Activated CD4-positive, alpha-beta T cell treated with anti-CD3 and anti-CD28 coated beads, Interleukin-2, amount 10 ng/mL, durations not matched to agents 7 days and 5 days (primary cell): ENCODE measurements at regions not wholly inside any gene's neighbourhood (a gene's known extent, or its start where the extent isn't known, plus 50 kb on each side); places are given as distances from the start of the nearest gene placed in this dataset.

Experiments used
- CTCF ChIA-PET: fragments of 350-600 bp; sonication (Branson Sonifier 250); formaldehyde crosslinking; loops from one replicate; lab custom pipeline; 2021; ENCODE audit warnings: antibody characterized with exemption; lab: Charles Lee
- POLR2A ChIA-PET: fragments of 350-600 bp; sonication (Branson Sonifier 250); formaldehyde crosslinking; loops from one replicate; lab custom pipeline; 2021; ENCODE audit warnings: antibody characterized with exemption; lab: Charles Lee
- DNase-seq: peaks from one replicate; pipeline ENCODE4 v3.0.0-alpha.2; 2020
- H3K27ac Mint-ChIP-seq: one replicate; pipeline ENCODE4 v1.8.0; 2021; ENCODE audit warnings: mild to moderate bottlenecking, moderate library complexity, mixed read lengths
- H3K27me3 Mint-ChIP-seq: one replicate; pipeline ENCODE4 v1.8.0; 2021; ENCODE audit warnings: mixed read lengths
- H3K36me3 Mint-ChIP-seq: one replicate; pipeline ENCODE4 v1.8.0; 2021; ENCODE audit warnings: low read depth, mixed read lengths
- H3K4me1 Mint-ChIP-seq: one replicate; pipeline ENCODE4 v1.8.0; 2021; ENCODE audit warnings: mixed read lengths
- H3K4me3 Mint-ChIP-seq: one replicate; pipeline ENCODE4 v1.8.0; 2021; ENCODE audit warnings: mild to moderate bottlenecking, moderate library complexity, mixed read lengths
- H3K9me3 Mint-ChIP-seq: one replicate; pipeline ENCODE4 v1.8.0; 2021; ENCODE audit warnings: mixed read lengths

- no peaks in the 10 kb centered on the region for H3K36me3 Mint-ChIP-seq
- ChIA-PET CTCF (no interaction called here), POLR2A (no interaction called here)
- H3K4me1 Mint-ChIP-seq: no peaks in the 10 kb centered on the region
- DNase-seq: no peak
- H3K4me3 Mint-ChIP-seq: no peak overlapping the region
- H3K27me3 Mint-ChIP-seq: no peaks in the 10 kb centered on the region
- no peak overlapping the region for H3K27ac Mint-ChIP-seq
- H3K9me3 Mint-ChIP-seq: no peaks in the 10 kb centered on the region
Observed at GRCh38 chr2:59005836-59006615, 764.9 kb upstream of the FANCL start.

GRCh38 chr2:59004621-59005020, 763.5 kb upstream of the FANCL start:
- no peaks in the 10 kb centered on the region for H3K4me1 Mint-ChIP-seq
- H3K27me3 Mint-ChIP-seq: no peaks in the 10 kb centered on the region
- H3K9me3 Mint-ChIP-seq: no peaks in the 10 kb centered on the region
- ChIA-PET CTCF (interaction anchor here (0.6 kb wide), 2 partner anchors 1106 to 1274 kb away, joined by 3 read pairs; no protein-coding TSS in a partner anchor), POLR2A (no interaction called here)
- H3K4me3 Mint-ChIP-seq: no peak overlapping the region
- H3K36me3 Mint-ChIP-seq: no peaks in the 10 kb centered on the region
- DNase-seq: no peak
- no peak overlapping the region for H3K27ac Mint-ChIP-seq

DNA sequence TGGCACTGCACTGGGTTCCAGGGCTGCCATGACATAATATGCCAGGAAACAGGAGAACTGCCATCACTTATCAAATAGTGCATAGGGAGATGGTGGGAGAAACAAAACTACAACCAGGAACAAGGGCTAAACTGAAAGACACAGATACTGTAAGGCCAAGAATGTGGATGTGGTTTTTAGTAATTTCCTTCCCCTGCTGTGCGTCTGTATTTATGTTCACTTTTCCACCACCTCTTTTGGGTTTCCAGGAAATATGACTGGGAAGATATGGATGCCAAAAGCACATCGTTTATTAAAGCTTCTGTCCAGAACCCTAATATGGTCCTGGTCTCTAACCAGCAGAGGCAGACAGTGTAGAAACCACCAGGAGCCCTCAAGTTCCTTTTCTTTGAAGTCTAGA, 759.7 kb upstream of the FANCL start:
- H3K4me1 Mint-ChIP-seq: no peaks in the 10 kb centered on the region
- no peaks in the 10 kb centered on the region for H3K36me3 Mint-ChIP-seq
- H3K27ac Mint-ChIP-seq: no peak overlapping the region
- H3K9me3 Mint-ChIP-seq: no peaks in the 10 kb centered on the region
- no peaks in the 10 kb centered on the region for H3K27me3 Mint-ChIP-seq
- no peak overlapping the region for H3K4me3 Mint-ChIP-seq
- ChIA-PET CTCF (no interaction called here), POLR2A (no interaction called here)
- no peak for DNase-seq

DNA sequence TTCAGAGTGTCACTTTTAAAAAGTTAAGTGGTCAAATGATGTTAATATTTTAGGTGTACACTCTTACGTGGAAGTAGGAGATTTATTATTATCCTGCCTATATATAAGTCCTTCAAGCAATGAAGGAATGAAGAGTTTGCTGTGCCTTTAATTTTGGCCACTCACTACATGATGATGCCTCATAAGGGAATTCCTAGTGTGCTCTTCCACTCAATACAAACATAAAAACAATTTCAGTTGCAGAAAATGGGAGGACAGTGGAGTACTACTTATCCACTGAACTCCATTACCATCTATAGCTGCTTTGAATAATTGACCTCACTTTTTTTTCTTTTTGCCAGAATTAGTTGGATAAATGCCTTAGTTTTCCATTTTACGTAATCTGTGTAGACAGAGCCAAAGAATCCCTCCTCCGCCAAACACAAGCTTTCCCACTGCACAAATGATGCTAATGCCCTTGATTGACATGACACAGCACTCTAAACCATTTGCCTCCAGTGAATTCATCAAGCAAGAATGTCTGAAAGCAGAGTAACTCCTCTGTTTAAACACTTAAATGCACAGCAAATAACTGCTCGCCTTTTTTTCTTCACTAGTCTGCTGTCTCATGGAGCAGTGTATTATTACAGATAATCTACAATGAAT, 751.1 kb upstream of the FANCL start:
- no peaks in the 10 kb centered on the region for H3K9me3 Mint-ChIP-seq

GRCh38 chr2:58991357-58991756, 750.2 kb upstream of the FANCL start:
- Mint-ChIP-seq H3K4me1 (no peaks in the 10 kb centered on the region), H3K27ac (no peak overlapping the region), H3K36me3 (no peaks in the 10 kb centered on the region), H3K27me3 (peaks cover 4% of the 10 kb centered on the region), H3K4me3 (no peak overlapping the region), H3K9me3 (no peaks in the 10 kb centered on the region)
- no peak for DNase-seq
- ChIA-PET POLR2A (no interaction called here), CTCF (no interaction called here)

More for the DNA sequence above, 751.1 kb upstream of the FANCL start:
- no peak overlapping the region for H3K4me3 Mint-ChIP-seq
- H3K36me3 Mint-ChIP-seq: no peaks in the 10 kb centered on the region
- H3K4me1 Mint-ChIP-seq: no peaks in the 10 kb centered on the region
- H3K27ac Mint-ChIP-seq: no peak overlapping the region
- peaks cover 4% of the 10 kb centered on the region for H3K27me3 Mint-ChIP-seq
- POLR2A ChIA-PET: no interaction called here
- no peak for DNase-seq
- CTCF ChIA-PET: no interaction called here

DNA sequence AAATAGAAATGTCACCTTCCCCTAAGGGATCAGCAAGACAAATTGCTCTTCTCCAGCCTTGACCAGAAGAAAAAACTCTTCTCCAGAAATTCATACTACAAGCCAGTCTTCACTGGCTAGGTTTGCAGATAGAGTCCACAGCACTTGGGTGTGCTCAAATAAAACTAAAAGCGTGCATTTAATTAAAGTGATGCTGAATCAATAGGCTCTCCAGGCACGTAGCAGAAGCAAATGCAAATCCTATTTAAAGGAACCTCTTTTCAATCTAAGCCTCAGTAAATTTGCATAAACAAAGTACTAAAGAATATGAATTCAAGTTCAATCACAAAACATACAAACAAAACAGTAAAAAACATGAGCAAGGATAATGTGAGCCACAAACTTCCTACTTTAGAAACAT, 744.4 kb upstream of the FANCL start:
- Mint-ChIP-seq H3K27ac (no peak overlapping the region), H3K36me3 (no peaks in the 10 kb centered on the region), H3K9me3 (no peaks in the 10 kb centered on the region), H3K4me1 (no peaks in the 10 kb centered on the region), H3K4me3 (no peak overlapping the region), H3K27me3 (peaks cover 6% of the 10 kb centered on the region)
- no peak for DNase-seq
- ChIA-PET CTCF (no interaction called here), POLR2A (no interaction called here)

DNA sequence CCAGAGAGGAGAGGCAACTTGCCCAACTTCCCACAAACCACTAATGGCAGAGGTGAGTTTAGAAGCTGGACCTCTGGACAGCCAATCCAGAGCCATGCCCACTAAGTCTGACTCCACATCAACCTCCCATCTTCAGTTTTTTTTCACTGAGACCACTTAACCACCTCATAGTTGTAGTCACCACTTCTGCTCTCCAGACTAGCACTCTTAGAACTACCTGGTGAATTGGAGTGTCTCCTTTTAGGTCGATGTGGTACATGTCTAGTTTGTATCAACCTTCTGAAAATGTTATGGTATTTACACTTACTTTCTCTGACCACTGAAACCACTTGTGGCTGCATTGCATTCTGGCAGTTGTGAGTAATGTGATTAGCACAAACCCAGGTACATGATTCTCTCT, 743.6 kb upstream of the FANCL start:
- Mint-ChIP-seq H3K27me3 (peaks cover 6% of the 10 kb centered on the region), H3K27ac (no peak overlapping the region), H3K4me1 (no peaks in the 10 kb centered on the region), H3K9me3 (no peaks in the 10 kb centered on the region), H3K4me3 (no peak overlapping the region), H3K36me3 (no peaks in the 10 kb centered on the region)
- CTCF ChIA-PET: no interaction called here
- DNase-seq: no peak
- POLR2A ChIA-PET: no interaction called here

DNA sequence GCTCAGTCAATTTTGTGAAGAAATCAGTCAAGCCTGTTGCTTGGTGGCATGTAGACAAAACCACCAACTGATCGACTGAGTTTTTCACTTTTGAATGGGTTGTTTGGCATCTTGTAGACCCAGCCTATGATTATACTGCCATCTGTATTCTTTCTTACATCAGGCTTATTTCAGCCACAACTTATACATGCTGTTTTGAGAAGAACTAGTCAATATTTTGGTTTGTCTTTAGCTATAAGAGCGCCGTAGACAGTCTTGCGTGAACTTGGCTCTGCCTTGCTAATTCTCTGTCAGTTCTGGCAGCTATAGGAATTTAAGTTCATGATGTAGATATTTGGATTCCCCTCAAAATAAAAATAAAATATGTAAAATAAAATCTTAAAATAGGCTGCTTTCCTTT, 742.0 kb upstream of the FANCL start:
- Mint-ChIP-seq H3K9me3 (no peaks in the 10 kb centered on the region), H3K4me3 (no peak overlapping the region), H3K27ac (no peak overlapping the region), H3K36me3 (no peaks in the 10 kb centered on the region), H3K4me1 (no peaks in the 10 kb centered on the region), H3K27me3 (peaks cover 3% of the 10 kb centered on the region)
- DNase-seq: no peak
- CTCF ChIA-PET: no interaction called here
- POLR2A ChIA-PET: no interaction called here

DNA sequence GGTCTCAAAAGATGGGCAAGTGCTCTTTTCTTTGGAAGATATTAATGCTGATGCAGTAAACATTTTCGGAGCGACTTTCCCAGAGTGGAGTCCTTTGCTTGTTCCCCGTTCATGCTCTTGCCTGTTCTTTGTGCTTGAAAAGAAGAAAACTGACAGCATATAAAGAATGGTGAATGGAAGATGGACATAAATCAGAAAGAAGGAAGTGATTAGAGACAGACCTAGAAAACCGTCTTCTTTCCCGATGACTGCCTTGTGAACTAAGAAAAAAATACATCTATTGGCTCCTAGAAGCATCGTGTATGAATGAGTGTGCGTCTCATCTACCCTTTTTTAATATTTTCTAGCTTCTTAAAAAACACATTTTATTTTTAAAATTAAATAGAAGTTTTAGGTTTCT, 740.1 kb upstream of the FANCL start:
- H3K4me1 Mint-ChIP-seq: no peaks in the 10 kb centered on the region
- CTCF ChIA-PET: no interaction called here
- peaks cover 1% of the 10 kb centered on the region for H3K27me3 Mint-ChIP-seq
- no peaks in the 10 kb centered on the region for H3K36me3 Mint-ChIP-seq
- H3K9me3 Mint-ChIP-seq: no peaks in the 10 kb centered on the region
- H3K27ac Mint-ChIP-seq: no peak overlapping the region
- H3K4me3 Mint-ChIP-seq: no peak overlapping the region
- POLR2A ChIA-PET: no interaction called here
- DNase-seq: no peak

DNA sequence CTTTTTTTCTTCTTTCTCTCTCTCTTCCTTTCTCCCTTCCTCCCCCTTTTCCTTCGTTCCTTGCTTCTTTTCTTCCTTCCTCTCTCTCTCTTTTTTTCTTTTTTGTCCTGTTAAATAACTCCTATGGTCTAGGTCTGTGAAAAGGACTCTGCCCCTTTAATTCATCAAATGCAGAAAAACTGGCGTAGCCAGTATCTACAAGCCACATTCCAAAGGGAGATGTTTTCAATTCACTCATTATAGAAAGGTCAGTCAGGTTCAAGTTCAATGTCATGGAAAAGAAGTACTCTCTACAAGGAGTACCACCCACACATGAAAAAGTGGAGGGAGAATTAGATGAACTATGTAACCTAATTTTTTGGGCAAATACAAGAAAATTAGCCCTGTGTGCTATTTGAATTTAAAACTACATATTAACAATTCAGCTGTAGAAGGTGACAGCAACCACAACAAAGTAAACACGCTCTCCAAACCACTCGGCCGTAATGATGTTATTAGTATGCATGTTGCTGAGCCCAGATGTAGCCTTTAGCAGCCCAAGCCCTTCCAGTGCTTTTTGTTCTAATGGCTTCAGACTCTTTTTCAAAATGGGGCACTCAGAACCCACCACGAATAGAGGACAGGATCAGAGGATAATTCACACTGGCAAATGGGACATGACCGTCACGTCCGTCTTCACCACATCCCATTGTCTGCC, 735.4 kb upstream of the FANCL start:
- no peak for DNase-seq
- ChIA-PET CTCF (no interaction called here), POLR2A (no interaction called here)
- Mint-ChIP-seq H3K27ac (no peak overlapping the region), H3K36me3 (no peaks in the 10 kb centered on the region), H3K9me3 (no peaks in the 10 kb centered on the region), H3K4me1 (no peaks in the 10 kb centered on the region), H3K4me3 (no peak overlapping the region), H3K27me3 (no peaks in the 10 kb centered on the region)

DNA sequence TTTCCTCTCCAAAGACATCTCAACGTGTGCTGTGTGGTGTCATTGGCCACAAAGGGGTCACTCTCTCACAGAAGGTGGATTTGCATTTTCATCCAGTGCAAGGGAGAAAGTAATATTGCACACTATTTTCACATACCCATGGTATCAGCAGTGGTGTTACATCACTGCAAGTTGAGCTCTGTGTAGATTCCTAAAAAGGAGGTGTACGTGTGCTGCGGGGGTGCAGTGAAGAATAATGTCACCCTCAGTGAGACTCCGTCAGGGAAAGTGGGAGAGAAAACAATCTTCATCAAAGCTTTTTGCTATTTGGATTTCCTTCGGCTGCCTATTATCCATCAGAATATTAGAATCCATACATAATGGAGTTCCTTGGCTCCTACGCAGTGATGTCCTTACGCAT, 733.8 kb upstream of the FANCL start:
- POLR2A ChIA-PET: no interaction called here
- H3K27ac Mint-ChIP-seq: no peak overlapping the region
- no peak overlapping the region for H3K4me3 Mint-ChIP-seq
- no peak for DNase-seq
- H3K9me3 Mint-ChIP-seq: no peaks in the 10 kb centered on the region
- H3K27me3 Mint-ChIP-seq: no peaks in the 10 kb centered on the region
- no peaks in the 10 kb centered on the region for H3K4me1 Mint-ChIP-seq
- CTCF ChIA-PET: no interaction called here
- H3K36me3 Mint-ChIP-seq: no peaks in the 10 kb centered on the region

GRCh38 chr2:58974426-58974825, 733.3 kb upstream of the FANCL start:
- CTCF ChIA-PET: no interaction called here
- H3K9me3 Mint-ChIP-seq: no peaks in the 10 kb centered on the region

DNA sequence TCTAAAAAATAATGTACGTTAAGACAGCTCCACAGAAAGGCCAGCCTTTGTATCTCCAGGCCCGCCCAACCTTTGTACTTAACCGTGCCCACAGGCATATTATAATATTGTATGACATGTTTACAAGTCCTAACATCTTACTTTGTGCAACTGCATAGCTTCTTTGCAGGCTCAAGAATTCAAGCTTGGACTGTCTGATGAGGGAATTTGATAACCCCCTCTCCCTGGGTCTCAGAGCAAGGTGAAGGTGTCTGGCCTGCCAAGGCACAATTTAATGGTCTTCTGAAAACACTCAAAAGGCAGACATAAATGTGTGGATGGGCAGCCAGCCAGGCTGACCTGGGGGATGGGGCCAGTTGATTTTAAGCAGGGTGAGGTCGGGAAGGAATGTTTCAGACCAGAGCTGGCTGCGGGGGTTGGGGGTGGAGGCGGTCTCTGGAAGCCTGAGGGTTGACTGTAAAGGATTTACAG, 732.7 kb upstream of the FANCL start:
- H3K36me3 Mint-ChIP-seq: no peaks in the 10 kb centered on the region
- POLR2A ChIA-PET: no interaction called here
- no peaks in the 10 kb centered on the region for H3K9me3 Mint-ChIP-seq
- no peaks in the 10 kb centered on the region for H3K27me3 Mint-ChIP-seq
- CTCF ChIA-PET: no interaction called here
- DNase-seq: no peak
- no peak overlapping the region for H3K4me3 Mint-ChIP-seq
- no peaks in the 10 kb centered on the region for H3K4me1 Mint-ChIP-seq
- no peak overlapping the region for H3K27ac Mint-ChIP-seq

More at GRCh38 chr2:58974426-58974825, 733.3 kb upstream of the FANCL start:
- no peak for DNase-seq
- Mint-ChIP-seq H3K36me3 (no peaks in the 10 kb centered on the region), H3K4me1 (no peaks in the 10 kb centered on the region), H3K4me3 (no peak overlapping the region), H3K27me3 (no peaks in the 10 kb centered on the region), H3K27ac (no peak overlapping the region)
- POLR2A ChIA-PET: no interaction called here
